Activated T-cell treated with anti-CD3 and anti-CD28 coated beads for 1 hour (primary cell): ENCODE measurements at regions not wholly inside any gene's neighbourhood (a gene's known extent, or its start where the extent isn't known, plus 50 kb on each side); places are given as distances from the start of the nearest gene placed in this dataset.
"Not testable (repeated sequence)": the region's sequence is repeated elsewhere in the genome, so short reads cannot be mapped to it uniquely, and the experiment has no call there.

Source experiments
- DNase-seq: peaks from one replicate; pipeline ENCODE4 v3.0.0-alpha.2; 2020; ENCODE audit warnings: low read depth

DNA sequence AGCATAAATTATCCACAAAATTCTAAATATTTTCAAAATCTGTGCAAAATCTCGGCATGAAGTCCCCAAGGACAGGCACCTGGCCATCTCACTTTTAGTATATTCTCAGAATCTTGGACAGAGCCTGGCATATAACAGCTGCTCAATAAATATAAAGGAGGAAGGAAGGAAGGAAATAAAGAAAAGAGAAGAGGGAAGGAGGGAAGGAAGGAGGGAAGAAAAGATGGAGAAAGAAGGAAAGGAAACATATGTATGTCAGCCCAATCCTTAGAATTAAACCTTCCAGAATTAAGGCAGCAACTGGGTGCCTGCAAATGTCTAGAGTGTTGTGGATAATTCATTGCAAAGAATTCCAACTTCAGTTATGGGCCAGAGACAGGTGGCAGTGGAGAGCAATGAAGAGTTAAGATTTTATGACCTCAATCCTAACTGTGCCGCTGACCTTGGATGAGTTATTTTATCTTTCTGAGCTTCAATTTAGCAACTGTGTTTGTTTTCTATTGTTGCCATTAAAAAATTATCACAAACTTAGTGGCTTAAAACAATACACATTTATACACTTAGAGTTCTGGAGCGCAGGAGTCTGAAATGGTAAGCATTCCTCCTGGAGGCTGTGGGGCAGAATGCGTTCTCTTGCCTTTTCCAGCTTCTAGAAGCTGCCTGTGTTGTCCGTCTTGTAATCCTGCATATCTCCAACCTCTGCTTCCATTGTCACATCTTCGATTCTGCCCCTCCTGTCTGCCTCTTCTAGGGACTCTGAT is 200.9 kb upstream of the MSX2 start:
- DNase-seq, result no peak

DNA sequence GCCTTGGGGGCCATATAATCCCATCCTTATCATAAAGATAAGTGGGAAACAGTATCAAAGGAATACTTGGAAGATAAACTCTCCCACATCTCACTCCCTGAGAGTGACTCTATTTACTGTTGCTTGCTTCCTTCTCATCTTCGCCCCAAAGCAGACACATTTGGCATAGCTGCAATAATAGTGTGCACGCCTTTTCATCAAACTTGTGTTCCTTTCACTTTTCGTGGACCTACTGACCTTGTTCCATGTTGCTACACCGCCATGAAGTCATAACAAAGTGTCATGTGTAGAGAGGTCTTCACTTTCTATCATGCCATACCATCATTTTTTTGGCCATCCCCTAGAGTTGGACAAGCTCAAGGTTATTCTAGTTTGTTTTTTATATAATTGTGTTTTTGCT is 200.0 kb upstream of the MSX2 start:
- DNase-seq, result no peak

DNA sequence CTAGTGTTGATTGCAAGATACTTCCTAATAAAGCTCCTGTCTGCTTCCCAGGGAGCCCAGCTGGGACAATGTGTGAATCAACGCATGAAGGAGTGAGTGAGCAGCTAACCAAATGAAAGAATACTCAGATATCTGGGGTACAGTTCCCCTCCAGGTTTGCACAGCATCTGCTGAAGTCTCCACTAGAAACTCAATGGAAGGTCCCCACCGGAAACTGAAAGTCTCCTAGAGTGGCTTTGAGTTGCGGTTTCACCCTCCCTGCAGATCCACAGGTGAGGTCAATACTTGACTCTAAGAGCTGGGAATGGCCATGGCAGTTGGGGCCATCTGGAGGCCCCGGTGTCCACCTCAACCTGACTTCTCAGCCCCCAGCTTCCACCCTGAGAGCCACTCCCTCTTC is 198.2 kb upstream of the MSX2 start:
- no peak for DNase-seq

DNA sequence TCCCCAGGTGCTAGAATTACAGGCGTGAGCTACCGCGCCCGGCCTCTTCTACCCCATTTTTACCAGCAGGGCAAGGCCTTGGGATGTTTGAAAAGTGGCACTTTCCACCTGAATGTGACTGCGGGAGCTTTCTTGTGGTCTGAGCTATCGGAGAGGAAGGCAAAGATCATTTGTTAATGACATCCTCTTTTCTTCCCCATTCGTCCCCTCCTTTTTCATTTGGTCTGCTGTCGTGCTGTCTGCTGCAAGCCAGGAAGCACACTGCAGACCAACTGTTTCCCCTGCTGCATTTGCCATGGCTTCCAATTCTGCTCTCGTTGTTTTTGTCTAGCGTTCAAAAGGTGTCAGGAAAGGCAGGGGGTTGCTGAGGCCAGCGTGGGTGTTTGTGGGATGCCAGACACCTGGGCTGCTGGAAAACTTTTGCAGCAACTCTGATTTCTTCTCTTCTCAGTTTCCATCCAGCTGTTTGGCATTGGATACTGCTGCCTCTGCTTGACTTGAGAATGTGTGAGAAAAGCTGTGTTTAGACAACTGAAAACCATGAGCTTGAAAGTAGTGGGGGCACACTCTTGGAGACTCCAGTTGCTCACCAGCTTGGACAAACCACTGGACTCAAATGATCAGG is 196.4 kb upstream of the MSX2 start:
- no peak for DNase-seq

DNA sequence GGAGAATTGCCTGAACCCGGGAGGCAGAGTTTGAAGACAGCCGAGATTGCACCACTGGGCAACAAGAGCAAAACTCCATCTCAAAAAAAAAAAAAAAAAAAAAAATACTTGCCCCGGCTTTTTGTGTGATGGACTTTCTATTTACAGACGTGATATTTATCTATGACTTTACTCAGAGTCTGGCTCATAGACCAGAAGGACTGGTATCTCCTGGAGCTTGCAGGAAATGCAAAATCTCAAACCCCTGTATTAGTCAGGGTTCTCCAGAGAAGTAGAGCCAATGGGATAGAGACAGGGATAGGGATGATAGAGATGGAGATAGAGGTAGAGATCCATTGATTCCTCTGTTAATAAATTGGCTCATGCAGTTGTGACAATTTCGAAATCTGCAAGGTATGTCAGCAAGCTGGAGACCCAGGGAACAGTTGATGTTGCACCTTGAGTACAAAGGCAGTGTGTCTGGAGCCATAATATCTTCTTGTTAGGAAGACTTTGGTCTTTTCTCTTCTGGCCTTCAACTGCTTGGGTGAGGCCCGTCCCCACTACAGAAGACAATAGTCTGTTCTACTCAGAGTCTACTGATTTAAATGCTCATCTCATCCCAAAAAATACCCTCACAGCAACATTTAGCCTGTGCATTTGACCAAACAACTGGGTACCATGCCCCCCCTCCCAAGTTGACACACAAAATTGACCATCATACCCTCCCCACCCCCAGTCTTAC is 195.4 kb upstream of the MSX2 start:
- no peak for DNase-seq

DNA sequence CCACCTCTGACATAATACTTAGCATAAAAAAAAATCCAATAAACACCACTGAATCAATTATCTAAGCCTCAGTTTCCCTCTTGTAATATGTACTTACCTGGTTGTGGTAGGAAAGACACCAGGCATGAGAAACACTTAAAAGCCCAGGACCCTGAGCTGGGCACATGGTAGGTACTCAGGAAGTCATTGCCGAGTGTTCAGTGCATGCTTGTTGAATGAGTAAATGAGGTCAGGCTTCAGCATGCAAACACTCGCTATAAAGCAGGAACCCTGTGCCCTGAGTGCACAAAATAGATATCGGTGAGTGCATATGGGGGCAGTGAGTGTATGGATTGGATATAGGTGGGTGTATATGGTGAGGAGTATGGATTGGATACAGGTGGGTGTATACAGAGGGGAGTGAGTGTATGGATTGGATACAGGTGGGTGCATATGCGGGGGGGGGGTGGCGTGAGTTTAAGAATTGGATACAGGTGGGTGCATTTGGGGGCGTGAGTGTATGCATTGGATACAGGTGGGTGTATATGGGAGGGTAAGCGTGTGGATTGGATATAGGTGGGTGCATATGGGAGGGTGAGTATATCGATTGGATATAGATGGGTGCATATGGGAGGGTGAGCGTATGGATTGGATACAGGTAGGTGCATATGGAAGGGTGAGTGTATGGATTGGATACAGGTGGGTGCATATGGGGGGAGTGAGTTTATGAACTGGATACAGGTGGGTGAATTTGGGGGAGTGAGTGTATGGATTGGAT is 194.3 kb upstream of the MSX2 start:
- no peak for DNase-seq

DNA sequence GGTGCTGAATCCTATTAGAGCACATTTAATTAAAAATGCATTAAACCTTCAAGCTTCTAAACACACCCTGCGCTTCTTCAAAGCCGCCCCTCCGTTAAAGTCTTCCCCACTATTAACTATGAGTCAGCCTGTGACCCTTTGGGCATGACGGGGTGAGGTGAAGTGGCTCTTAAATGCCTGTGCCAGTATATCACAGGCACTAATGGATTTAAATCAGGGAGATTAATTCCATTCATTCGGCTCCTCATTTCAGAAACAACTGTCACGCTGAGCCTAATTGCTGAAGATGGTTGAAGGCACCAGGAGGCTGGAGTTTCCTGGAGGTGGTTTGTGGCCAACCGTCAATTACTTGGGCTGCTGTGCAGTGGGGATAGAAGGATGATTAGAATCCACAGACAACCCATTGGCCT is 192.6 kb upstream of the MSX2 start:
- no peak for DNase-seq

DNA sequence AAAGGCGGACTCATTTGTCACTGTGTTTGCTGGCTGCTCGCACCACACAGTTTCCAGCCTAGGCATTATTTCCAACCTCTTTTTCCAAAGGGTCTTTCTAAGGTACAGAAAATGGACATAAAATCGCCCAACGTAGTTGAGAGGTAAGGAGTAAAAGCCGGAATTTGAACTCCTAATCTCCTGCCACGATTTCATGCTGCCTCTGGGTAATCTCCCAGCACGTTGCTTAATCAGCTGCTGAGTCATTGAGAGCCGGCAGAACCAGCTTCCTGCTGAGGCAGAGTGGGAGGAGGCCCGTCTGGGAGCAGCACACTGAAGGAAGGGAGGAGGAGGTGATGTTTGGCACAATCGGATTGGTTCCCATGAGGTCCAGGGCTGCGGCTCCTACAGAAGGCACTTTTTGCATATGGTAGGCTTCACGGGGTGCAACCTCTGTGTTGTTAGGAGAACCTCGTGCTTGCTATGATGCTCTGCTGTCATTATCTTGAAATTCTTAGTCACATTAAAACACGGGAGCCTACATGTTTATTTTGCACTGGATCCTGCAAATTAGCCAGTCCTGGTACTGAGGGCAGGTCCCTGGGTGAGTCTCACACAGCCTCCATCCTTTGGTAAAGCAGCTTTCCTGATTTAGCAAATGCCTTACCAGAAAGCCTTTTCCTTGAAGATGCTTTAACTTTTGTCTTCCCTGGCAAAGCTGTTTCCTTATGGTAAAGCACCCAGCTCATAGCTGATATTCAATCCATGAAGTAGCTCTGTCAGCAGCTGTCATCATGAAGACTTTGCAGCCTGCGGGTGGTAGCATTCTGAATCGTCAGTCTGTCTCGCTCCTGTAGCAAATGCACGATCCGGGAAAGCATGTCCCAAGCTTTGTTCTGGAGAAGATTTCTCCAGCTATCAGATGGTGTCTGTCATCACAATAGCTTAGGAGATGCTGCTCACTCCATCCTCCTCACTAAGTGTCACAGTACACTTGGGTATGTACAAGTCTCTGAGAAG is 191.6 kb upstream of the MSX2 start:
- no peak for DNase-seq

DNA sequence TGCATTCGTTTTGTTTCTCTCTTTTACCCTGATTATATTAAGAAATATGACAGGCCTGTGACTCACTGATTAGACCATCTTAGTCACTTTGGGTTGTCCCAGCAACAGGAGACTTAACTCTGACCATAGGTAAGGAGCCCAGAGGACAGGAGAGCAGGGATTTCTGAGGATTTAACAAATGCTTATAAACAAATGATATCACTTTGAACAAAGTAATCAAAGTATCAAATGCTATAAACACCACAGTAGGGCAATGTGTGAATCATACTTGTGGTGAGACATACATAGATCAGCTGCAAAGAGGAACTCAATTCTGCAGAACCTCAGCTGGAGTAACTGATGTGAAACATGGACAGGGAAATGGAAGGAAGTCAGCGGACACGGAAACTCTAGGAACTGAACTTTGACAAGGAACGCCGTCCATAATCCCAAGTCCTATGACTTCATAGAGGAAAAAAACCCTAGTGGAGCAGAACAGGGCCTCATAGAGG is 190.6 kb upstream of the MSX2 start:
- no peak for DNase-seq

DNA sequence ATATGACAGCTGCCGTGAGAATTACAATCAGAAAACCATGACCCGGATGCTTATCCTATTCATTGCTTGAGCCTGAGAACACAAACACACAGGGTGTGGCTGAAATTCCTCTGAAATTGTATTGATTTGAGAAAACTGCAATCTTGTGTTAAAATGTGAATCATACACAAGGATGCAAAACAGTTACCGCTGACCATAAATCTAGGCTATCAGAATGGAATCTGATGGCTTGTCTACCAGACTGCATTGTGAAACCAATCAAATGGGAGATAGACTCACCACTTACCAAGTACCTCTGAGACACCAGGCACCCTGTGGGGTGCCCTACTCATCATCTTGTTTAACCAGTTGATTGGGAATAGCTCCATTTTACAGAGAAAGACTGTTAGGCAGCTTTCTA is 188.7 kb upstream of the MSX2 start:
- no peak for DNase-seq

DNA sequence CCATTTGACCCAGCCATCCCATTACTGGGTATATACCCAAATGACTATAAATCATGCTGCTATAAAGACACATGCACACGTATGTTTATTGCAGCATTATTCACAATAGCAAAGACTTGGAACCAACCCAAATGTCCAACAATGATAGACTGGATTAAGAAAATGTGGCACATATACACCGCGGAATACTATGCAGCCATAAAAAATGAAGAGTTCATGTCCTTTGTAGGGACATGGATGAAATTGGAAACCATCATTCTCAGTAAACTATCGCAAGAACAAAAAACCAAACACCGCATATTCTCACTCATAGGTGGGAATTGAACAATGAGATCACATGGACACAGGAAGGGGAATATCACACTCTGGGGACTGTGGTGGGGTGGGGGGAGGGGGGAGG is 184.6 kb upstream of the MSX2 start:
- not testable (repeated sequence) for DNase-seq

DNA sequence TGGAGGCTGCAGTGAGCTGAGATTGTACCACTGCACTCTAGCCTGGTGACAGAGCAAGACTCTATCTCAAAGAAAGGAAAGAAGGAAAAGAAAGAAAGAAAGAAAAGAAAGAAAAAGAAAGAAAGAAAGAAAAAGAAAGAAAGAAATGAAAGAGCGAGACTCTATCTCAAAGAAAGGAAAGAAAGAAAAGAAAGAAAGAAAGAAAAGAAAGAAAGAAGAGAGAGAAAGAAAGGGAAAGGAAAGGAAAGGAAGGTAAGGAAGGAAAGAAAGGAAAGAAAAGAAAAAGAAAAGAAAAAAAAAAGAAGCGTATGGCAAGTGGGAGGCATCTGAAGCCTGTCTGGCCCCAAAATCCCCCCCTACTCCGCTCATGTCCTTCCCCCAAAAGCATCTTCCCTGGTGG is 182.3 kb upstream of the MSX2 start:
- no peak for DNase-seq

DNA sequence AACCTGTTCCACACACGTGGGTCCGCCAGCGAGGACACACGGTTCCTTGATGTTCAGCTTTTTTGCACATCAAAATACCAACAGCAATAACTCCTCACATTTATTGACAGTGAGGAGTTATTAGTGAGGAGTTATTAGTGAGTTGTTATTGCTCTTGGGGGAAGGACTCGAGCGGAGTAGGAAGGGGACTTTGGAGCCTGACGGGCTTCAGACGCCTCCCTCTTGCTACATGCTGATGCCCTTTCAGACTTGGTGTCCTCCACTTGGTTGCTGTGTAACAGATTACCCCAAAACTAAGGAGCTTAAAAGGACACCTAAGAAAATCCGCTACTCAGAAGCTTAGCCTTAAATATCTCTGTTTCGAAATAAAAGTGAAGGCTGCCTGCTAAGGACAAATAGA is 181.9 kb upstream of the MSX2 start:
- no peak for DNase-seq

DNA sequence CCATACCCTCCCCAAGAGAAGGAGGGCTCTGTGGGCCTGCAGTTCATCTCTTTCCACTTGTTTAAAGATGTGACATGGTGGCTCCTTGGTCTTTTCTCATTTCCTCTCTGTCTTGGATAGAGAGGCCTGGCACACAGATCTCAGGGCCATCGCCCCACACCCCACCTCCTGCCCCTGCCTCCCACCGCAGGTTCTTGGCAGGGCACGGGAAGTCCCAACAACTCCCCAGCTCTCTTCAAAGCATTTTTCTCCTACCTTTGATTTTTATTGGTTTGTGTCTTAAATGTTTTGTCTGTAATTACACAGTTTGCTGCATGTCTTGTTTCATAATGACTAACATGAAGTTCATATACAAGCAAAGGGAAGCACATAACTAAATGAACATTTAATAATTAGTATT is 178.5 kb upstream of the MSX2 start:
- no peak for DNase-seq

DNA sequence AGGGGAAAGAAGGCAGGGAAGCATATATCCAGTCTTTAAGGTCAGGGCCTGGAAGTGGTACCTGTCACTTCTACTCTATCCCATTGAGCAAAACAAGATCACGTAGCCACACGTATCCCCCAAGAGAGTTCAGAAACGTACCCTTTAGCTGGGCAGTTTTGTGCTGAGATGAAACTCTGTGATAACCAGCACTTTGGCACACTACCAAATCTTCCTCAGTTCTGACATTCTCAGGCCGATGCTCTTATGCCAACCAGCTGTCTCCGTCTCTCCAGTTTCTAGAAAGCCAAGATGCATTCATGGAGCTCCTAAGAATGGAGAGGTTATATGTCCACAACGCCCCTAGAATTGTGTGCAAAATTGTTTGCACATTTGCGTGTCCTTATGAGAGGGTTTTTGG is 176.6 kb upstream of the MSX2 start:
- DNase-seq, result no peak

DNA sequence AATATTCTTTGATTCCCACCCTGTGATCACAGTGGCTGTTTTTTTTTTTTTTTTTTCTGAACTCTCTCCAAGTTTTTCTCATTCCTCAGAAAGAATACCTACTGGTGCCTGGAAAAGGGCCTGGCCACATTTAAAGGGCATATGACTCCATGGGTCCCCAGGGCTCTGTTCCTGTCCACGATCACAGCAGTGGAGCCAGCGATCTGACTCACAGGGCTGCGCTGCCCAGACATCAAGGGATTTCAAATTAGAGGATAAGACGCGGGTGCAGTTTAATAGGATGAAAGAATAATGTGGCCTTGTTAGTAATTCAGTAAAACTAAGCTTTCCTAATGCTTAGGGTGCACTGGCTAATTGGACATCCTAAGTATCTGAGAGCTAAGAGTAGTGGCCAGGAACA is 175.1 kb upstream of the MSX2 start:
- DNase-seq, result no peak

DNA sequence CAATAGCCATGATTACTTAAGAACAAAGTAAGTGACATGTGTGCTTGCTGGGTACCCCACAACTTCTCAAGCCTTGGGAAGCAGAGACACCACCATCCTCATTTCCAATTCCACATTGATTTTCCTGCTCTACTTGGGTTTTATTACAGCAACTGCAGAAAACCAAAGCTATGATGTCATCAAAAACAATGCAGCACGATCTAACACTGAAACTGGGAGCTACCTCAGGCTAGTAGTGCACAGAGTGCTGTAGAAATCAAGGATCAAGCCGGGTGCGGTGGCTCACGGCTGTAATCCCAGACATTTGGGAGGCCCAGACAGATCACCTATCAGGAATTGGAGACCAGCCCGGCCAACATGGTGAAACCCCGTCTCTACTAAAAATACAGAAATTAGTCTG is 174.4 kb upstream of the MSX2 start:
- DNase-seq, result no peak

DNA sequence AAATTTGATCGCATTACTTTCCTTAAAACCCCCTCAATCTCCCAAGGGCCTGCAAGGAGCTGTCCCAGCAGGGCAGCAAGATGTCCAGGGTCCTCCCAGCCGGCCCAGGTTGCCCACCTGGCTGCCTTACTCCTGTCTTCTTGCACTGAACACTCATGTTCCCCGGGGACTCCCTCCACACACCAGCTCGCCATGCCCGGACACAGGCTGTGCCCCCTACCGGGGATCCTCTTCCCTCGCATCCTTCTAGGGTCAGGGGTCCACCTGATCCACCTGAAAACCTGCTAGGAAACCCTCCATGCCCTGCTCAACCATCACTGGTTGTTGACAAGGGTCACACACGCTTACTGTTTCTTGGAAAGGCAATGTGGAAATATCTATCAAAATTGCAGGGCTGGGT is 172.0 kb upstream of the MSX2 start:
- no peak for DNase-seq

DNA sequence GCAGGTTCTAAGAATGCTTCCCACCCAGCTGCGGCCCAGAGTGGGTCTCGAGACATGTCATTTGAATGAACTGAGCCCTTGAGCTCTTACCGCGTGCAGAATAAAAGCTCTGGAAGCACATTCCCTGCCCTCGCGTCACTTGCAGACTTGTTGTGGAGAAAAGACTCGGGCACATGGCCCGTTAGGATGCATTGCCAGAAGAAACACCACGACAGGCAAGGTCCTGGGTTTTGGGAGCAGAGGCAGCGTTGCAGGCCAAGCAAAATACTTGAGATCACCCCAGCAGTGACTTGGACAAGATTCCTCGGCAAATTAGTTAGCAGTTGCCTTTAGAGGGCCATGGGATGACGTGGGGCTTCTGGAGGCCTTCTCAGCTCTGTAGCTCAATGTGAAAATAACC is 170.8 kb upstream of the MSX2 start:
- DNase-seq, result no peak

DNA sequence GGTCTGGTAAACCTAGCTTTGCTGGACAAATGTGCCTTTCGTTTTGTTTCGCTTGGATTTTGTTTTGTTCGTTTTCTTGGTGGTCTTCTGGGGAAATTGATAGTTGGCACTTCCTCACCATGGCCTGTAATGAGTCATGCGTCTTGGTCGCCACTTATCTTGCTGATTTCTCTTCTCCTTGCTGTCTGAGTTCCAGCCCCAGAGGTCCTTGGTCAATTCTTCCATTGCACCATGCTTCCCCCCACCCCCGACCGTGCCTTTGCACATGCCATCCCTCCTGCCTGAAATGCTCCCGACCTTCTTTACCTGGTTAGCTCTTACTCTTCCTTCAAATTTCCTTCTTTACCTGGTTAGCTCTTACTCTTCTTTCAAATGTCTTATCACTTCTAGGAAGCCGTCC is 168.7 kb upstream of the MSX2 start:
- no peak for DNase-seq

DNA sequence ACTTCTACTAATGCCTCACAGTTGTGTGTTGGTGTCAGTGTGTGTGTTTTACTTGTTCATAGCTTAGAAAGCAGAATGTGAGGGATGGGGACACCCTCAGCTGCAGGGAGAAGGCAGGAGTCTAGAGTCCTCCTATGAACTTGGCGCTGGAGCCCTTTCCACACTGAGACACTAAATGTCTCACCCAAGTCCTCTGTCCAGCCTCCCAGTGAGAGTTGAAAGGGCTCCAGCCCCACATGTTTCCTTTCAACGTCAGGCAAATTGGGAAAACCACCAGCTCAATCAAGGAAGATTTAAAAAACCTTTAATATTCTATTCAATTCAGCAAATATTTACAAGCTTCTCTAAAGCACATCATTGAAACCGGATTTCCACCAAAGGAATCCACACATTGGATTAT is 167.6 kb upstream of the MSX2 start:
- DNase-seq, result no peak
